Aorta (tissue), 5 donors: ENCODE measurements at regions not wholly inside any gene's neighbourhood (a gene's known extent, or its start where the extent isn't known, plus 50 kb on each side); places are given as distances from the start of the nearest gene placed in this dataset.
A peak's percentile ranks its signal among the peaks of the same experiment; 100 is the strongest.

Experiments
- ATAC-seq: fragments of 200-7000 bp; cut with Tn5 transposase; one replicate; pipeline ENCODE4 v1.9.1; 2022; ENCODE audit warnings: moderate library complexity; ENCODE audit not compliant: low FRiP score
- DNase-seq, 2 donors: peaks; one replicate each; pipeline ENCODE4 v3.0.0-alpha.2; 2020
- H3K27ac ChIP-seq, 2 donors: one replicate each; pipeline ENCODE4 v1.5.1; 2013; ENCODE audit warnings: low read length in 2 of 2, mild to moderate bottlenecking in 2 of 2, moderate library complexity in 2 of 2, control low read depth in 1 of 2, inconsistent platforms in 1 of 2, low read depth in 1 of 2
- H3K27me3 ChIP-seq, 2 donors: one replicate each; pipeline ENCODE4 v1.6.1; 2013; ENCODE audit warnings: control low read depth in 1 of 2, low read length in 1 of 2, mild to moderate bottlenecking in 1 of 2, moderate library complexity in 1 of 2; ENCODE audit not compliant: insufficient read depth in 2 of 2, control insufficient read depth in 1 of 2
- H3K36me3 ChIP-seq, 2 donors: one replicate each; pipeline ENCODE4 v1.6.1; 2013; ENCODE audit warnings: control low read depth in 1 of 2, low read length in 1 of 2, mild to moderate bottlenecking in 1 of 2; ENCODE audit not compliant: insufficient read depth in 2 of 2, control insufficient read depth in 1 of 2
- H3K4me1 ChIP-seq, 2 donors: one replicate each; pipeline ENCODE4 v1.6.1; 2013; ENCODE audit warnings: low read length in 2 of 2, control low read depth in 1 of 2, mild to moderate bottlenecking in 1 of 2, moderate library complexity in 1 of 2; ENCODE audit not compliant: insufficient read depth in 2 of 2, control insufficient read depth in 1 of 2
- H3K4me3 ChIP-seq, 2 donors: one replicate each; pipeline ENCODE4 v1.5.1; 2013; ENCODE audit warnings: low read length in 2 of 2, control low read depth in 1 of 2, mild to moderate bottlenecking in 1 of 2
- H3K9me3 ChIP-seq: one replicate; pipeline ENCODE4 v1.6.1; 2013; ENCODE audit warnings: mild to moderate bottlenecking, low read length; ENCODE audit not compliant: control insufficient read depth
- WGBS, 2 donors: extraction: QIAGEN DNeasy Blood & Tissue Kit; methylation state at CpG; one replicate each; pipeline ENCODE4 v1.1.7; 2013; 5-methylcytosine and 5-hydroxymethylcytosine counted together
- intact Hi-C, 2 donors: fragments of 100-400 bp; cut with DNase I; formaldehyde crosslinking; loops; one replicate each; pipeline versions ENCODE4 v1.14.2 to v1.15.0; 2022
- donor health status: healthy with polysubstance abuse.
- donor health status: Bipolar disorder and iron deficiency.
- donor health status: DM: no; HTN: no; CAD: no.
- donor health status: DM: no; HTN: no; CAD: no.
- donor health status: DM: yes; HTN: yes; CAD: no.

GRCh38 chrX:40154853-40155588, 57.3 kb upstream of the BCOR start:
- Histone ChIP-seq H3K27ac (no peak overlapping the region), H3K36me3 (no peaks in the 10 kb centered on the region), H3K4me3 (peak overlapping the region in 1 of 2 donors; percentile 38), H3K4me1 (no peaks in the 10 kb centered on the region), H3K27me3 (peaks cover 0 to 2% of the 10 kb centered on the region in 2 donors), H3K9me3 (no peaks in the 10 kb centered on the region)
- ATAC-seq, result peak; percentile 38
- intact Hi-C loops, result loop anchor here (5.0 to 10.0 kb wide), 6 partner anchors 48 to 428 kb away; no protein-coding TSS in a partner anchor
- 9 to 10% methylated on average over 49 to 72 of the region's 72 CpGs for WGBS, 2 donors
- peak; percentile 82 to 85 for DNase-seq

GRCh38 chrX:40154250-40154852, 56.6 kb upstream of the BCOR start:
- peak; percentile 27 for ATAC-seq
- Histone ChIP-seq H3K9me3 (no peaks in the 10 kb centered on the region), H3K4me1 (no peaks in the 10 kb centered on the region), H3K36me3 (no peaks in the 10 kb centered on the region), H3K4me3 (peak overlapping the region; percentile 31 to 38), H3K27ac (no peak overlapping the region), H3K27me3 (peaks cover 0 to 2% of the 10 kb centered on the region in 2 donors)
- 0 to 1% methylated on average over 36 to 37 of the region's 38 CpGs for WGBS, 2 donors
- intact Hi-C loops, result loop anchor here (5.0 to 10.0 kb wide), 5 partner anchors 47 to 427 kb away; no protein-coding TSS in a partner anchor
- DNase-seq, result peak in 1 of 2 donors; percentile 63

GRCh38 chrX:40153345-40154249, 55.8 kb upstream of the BCOR start:
- ATAC-seq, result peak; percentile 15
- Histone ChIP-seq H3K36me3 (no peaks in the 10 kb centered on the region), H3K4me1 (no peaks in the 10 kb centered on the region), H3K9me3 (no peaks in the 10 kb centered on the region), H3K27me3 (peaks cover 0 to 2% of the 10 kb centered on the region in 2 donors), H3K4me3 (peak overlapping the region; percentile 31 to 38), H3K27ac (no peak overlapping the region)
- WGBS, 2 donors, result 1 to 2% methylated on average over 69 to 70 of the region's 70 CpGs
- peak; percentile 71 to 82 for DNase-seq
- intact Hi-C loops, result loop anchor here (5.0 to 10.0 kb wide), 5 partner anchors 46 to 426 kb away; no protein-coding TSS in a partner anchor

- DNase-seq (peak; percentile 78 to 88), ATAC-seq (peak; percentile 66)
- Histone ChIP-seq H3K4me3 (peak overlapping the region in 1 of 2 donors; percentile 9), H3K27ac (peak overlapping the region in 1 of 2 donors; percentile 37), H3K9me3 (no peaks in the 10 kb centered on the region), H3K4me1 (no peaks in the 10 kb centered on the region), H3K36me3 (no peaks in the 10 kb centered on the region), H3K27me3 (no peaks in the 10 kb centered on the region)
- intact Hi-C loops, result loop anchor here (5.0 to 10.0 kb wide), 5 partner anchors 46 to 426 kb away; no protein-coding TSS in a partner anchor
- 0 to 6% methylated on average over 32 to 47 of the region's 47 CpGs for WGBS, 2 donors
These were observed 55.1 kb upstream of the BCOR start for GRCh38 chrX:40152741-40153344.

- no peaks in the 10 kb centered on the region for H3K36me3 ChIP-seq
- H3K27me3 ChIP-seq, result no peaks in the 10 kb centered on the region
- H3K9me3 ChIP-seq, result no peaks in the 10 kb centered on the region
- ATAC-seq, result no peak
- H3K4me1 ChIP-seq, result no peaks in the 10 kb centered on the region
- H3K27ac ChIP-seq, result peak overlapping the region in 1 of 2 donors; percentile 37
- peak overlapping the region in 1 of 2 donors; percentile 9 for H3K4me3 ChIP-seq
- DNase-seq, result peak in 1 of 2 donors; percentile 82
- WGBS, 2 donors, result 17 to 21% methylated on average over 42 of the region's 42 CpGs
- intact Hi-C loops, result loop anchor here (5.0 to 10.0 kb wide), 5 partner anchors 45 to 425 kb away; no protein-coding TSS in a partner anchor
These were observed 54.5 kb upstream of the BCOR start for GRCh38 chrX:40152173-40152711.

GRCh38 chrX:40151211-40152172, 53.7 kb upstream of the BCOR start:
- Histone ChIP-seq H3K27me3 (no peaks in the 10 kb centered on the region), H3K4me3 (no peak overlapping the region), H3K36me3 (no peaks in the 10 kb centered on the region), H3K4me1 (no peaks in the 10 kb centered on the region), H3K27ac (peak overlapping the region in 1 of 2 donors; percentile 30), H3K9me3 (no peaks in the 10 kb centered on the region)
- DNase-seq, result no peak
- WGBS, 2 donors, result 19 to 44% methylated on average over 59 to 60 of the region's 60 CpGs
- intact Hi-C loops, result loop anchor here (5.0 to 10.0 kb wide), 5 partner anchors 44 to 424 kb away; no protein-coding TSS in a partner anchor
- no peak for ATAC-seq

- Histone ChIP-seq H3K9me3 (no peaks in the 10 kb centered on the region), H3K4me1 (no peaks in the 10 kb centered on the region), H3K27me3 (no peaks in the 10 kb centered on the region), H3K36me3 (no peaks in the 10 kb centered on the region), H3K4me3 (no peak overlapping the region), H3K27ac (no peak overlapping the region)
- intact Hi-C loops, result loop anchor here (5.0 to 10.0 kb wide), 5 partner anchors 43 to 423 kb away; no protein-coding TSS in a partner anchor
- ATAC-seq, result no peak
- DNase-seq, result no peak
- 43 to 84% methylated on average over 6 of the region's 6 CpGs for WGBS, 2 donors
These were observed 52.7 kb upstream of the BCOR start for GRCh38 chrX:40150503-40150902.
